DLD1 (cell line): ENCODE measurements at regions not wholly inside any gene's neighbourhood (a gene's known extent, or its start where the extent isn't known, plus 50 kb on each side); places are given as distances from the start of the nearest gene placed in this dataset.
"Not testable (repeated sequence)": the region's sequence is repeated elsewhere in the genome, so short reads cannot be mapped to it uniquely, and the experiment has no call there.

ENCODE experiments used
- in situ Hi-C: cut with HindIII; loops from 2 replicates; pipeline ENCODE4 v1.10.0; 2017; ENCODE audit warnings: low sequenced_read_pairs

- in situ Hi-C loops, result no loop called here
These were observed 146.0 kb upstream of the SH3BP4 start for GRCh38 chr2:234805836-234806235.

GRCh38 chr2:234804704-234805103, 147.1 kb upstream of the SH3BP4 start:
- in situ Hi-C loops, result no loop called here

- in situ Hi-C loops, result no loop called here
These were observed 149.0 kb upstream of the SH3BP4 start for GRCh38 chr2:234802845-234803171.

GRCh38 chr2:234802071-234802844, 149.6 kb upstream of the SH3BP4 start:
- in situ Hi-C loops, result no loop called here

GRCh38 chr2:234797566-234798250, 154.1 kb upstream of the SH3BP4 start:
- in situ Hi-C loops, result no loop called here

- in situ Hi-C loops, result no loop called here
These were observed 155.7 kb upstream of the SH3BP4 start for GRCh38 chr2:234796045-234796591.

- in situ Hi-C loops, result no loop called here
These were observed 156.4 kb upstream of the SH3BP4 start for GRCh38 chr2:234795272-234795920.

- in situ Hi-C loops, result no loop called here
These were observed 157.0 kb upstream of the SH3BP4 start for GRCh38 chr2:234794866-234795265.

- in situ Hi-C loops, result no loop called here
These were observed 158.5 kb upstream of the SH3BP4 start for GRCh38 chr2:234793212-234793785.

GRCh38 chr2:234792621-234793022, 159.2 kb upstream of the SH3BP4 start:
- in situ Hi-C loops, result no loop called here

- in situ Hi-C loops, result not testable (repeated sequence)
These were observed 159.7 kb upstream of the SH3BP4 start for GRCh38 chr2:234792096-234792495.

GRCh38 chr2:234790380-234790779, 161.4 kb upstream of the SH3BP4 start:
- in situ Hi-C loops, result no loop called here

- in situ Hi-C loops, result no loop called here
These were observed 162.1 kb upstream of the SH3BP4 start for GRCh38 chr2:234789556-234790325.

- in situ Hi-C loops, result no loop called here
These were observed 163.0 kb upstream of the SH3BP4 start for GRCh38 chr2:234788841-234789240.

- in situ Hi-C loops, result no loop called here
These were observed 163.4 kb upstream of the SH3BP4 start for GRCh38 chr2:234788381-234788780.

- in situ Hi-C loops, result no loop called here
These were observed 164.7 kb upstream of the SH3BP4 start for GRCh38 chr2:234787114-234787513.

- in situ Hi-C loops, result no loop called here
These were observed 177.9 kb upstream of the SH3BP4 start for GRCh38 chr2:234773764-234774409.

GRCh38 chr2:234773129-234773528, 178.7 kb upstream of the SH3BP4 start:
- in situ Hi-C loops, result no loop called here

- in situ Hi-C loops, result no loop called here
These were observed 179.1 kb upstream of the SH3BP4 start for GRCh38 chr2:234772733-234773060.

GRCh38 chr2:234771980-234772732, 179.7 kb upstream of the SH3BP4 start:
- in situ Hi-C loops, result no loop called here
